ENCODE measurements at regions not wholly inside any gene's neighbourhood (a gene's known extent, or its start where the extent isn't known, plus 50 kb on each side); places are given as distances from the start of the nearest gene placed in this dataset.

- TF ChIP-seq RAD21 (conservative IDR thresholded peaks at IDR 0.05) (no peak), POLR2AphosphoS5 (IDR thresholded peaks at IDR 0.05) (no peak), CTCF (IDR thresholded peaks at IDR 0.05; ENCODE audit: poor library complexity, severe bottlenecking) (no peak), EP300 (conservative IDR thresholded peaks at IDR 0.05; ENCODE audit: poor library complexity, severe bottlenecking) (no peak), REST (IDR thresholded peaks at IDR 0.05; ENCODE audit: borderline replicate concordance) (no peak), EZH2 (IDR thresholded peaks at IDR 0.05; ENCODE audit: borderline replicate concordance, insufficient read depth, low read length, poor library complexity, severe bottlenecking) (no peak), TAF1 (IDR thresholded peaks at IDR 0.05; ENCODE audit: low read depth) (no peak)
Measured at GRCh38 chr5:56447656-56448055, 214.5 kb upstream of the ANKRD55 start.
